ENCODE measurements at regions not wholly inside any gene's neighbourhood (a gene's known extent, or its start where the extent isn't known, plus 50 kb on each side); places are given as distances from the start of the nearest gene placed in this dataset.

DNA sequence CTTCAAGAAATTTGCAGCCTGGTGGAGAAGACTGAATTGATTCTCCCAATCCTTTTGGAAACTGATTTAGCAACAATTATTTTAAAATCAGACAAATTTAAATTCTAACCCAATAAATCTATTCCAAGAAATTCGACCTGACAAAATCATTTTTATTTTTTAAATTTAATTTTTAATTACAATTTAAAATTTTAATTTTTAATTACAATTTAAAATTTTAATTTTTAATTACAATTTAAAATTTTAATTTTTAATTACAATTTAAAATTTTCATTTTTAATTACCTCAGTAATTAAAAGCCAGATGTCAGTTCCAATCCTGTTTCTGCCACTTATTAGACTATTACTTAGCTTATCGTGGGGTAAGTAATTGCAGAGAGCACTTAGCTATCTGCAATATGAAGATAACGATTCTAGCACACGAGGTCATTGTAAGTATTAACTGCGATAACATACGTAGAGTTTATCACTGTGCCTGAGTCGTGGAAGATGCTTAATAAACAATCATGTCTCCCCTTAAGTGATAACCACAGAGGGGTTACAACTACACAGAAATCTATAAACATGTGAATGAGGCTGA, 346.4 kb upstream of the SLC24A2 start:
- Histone ChIP-seq H3K27me3 (no peaks in the 10 kb centered on the region), H3K36me3 (no peaks in the 10 kb centered on the region), H3K4me1 (no peaks in the 10 kb centered on the region), H3K9me3 (no peaks in the 10 kb centered on the region), H3K4me3 (no peak overlapping the region), H3K27ac (no peak overlapping the region)
- intact Hi-C loops (cut with DNase I; ENCODE audit: low total_unique reads) = no loop called here
- WGBS, 5 donors = 46 to 62% (median 50%) methylated on average over 7 of the region's 7 CpGs
- no peak for DNase-seq
- TF ChIP-seq EP300 (IDR thresholded peaks at IDR 0.05) (no peak), POLR2AphosphoS5 (IDR thresholded peaks at IDR 0.05) (no peak), POLR2A (IDR thresholded peaks at IDR 0.05) (no peak)
- TF ChIP-seq, protein P1, sequence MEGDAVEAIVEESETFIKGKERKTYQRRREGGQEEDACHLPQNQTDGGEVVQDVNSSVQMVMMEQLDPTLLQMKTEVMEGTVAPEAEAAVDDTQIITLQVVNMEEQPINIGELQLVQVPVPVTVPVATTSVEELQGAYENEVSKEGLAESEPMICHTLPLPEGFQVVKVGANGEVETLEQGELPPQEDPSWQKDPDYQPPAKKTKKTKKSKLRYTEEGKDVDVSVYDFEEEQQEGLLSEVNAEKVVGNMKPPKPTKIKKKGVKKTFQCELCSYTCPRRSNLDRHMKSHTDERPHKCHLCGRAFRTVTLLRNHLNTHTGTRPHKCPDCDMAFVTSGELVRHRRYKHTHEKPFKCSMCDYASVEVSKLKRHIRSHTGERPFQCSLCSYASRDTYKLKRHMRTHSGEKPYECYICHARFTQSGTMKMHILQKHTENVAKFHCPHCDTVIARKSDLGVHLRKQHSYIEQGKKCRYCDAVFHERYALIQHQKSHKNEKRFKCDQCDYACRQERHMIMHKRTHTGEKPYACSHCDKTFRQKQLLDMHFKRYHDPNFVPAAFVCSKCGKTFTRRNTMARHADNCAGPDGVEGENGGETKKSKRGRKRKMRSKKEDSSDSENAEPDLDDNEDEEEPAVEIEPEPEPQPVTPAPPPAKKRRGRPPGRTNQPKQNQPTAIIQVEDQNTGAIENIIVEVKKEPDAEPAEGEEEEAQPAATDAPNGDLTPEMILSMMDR (IDR thresholded peaks at IDR 0.05) = no peak

DNA sequence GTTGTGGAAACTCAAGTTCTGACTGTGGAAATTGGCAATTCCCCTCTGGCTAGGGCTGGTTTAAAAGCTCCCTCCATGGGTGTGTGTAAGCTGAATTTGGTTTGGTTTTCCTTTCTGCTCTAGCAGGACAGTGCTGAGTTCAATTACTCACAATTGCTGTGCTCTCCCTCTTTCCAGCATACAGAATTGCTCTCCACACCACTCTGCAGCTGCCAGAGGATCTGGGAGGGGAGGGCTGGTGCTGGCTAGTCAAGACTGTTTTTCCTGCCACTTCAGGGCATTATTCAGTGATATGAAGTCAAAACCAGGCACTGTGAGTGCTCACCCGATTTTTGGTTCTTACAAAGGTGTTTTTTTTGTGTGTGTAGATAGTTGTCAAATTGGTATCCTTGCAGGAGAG, 336.9 kb upstream of the SLC24A2 start:
- TF ChIP-seq, protein P1 (IDR thresholded peaks at IDR 0.05) = no peak
- TF ChIP-seq POLR2AphosphoS5 (IDR thresholded peaks at IDR 0.05) (no peak), POLR2A (IDR thresholded peaks at IDR 0.05) (no peak)
- DNase-seq = no peak
- H3K27ac ChIP-seq = no peak overlapping the region
- H3K9me3 ChIP-seq = no peaks in the 10 kb centered on the region
- 21 to 48% (median 43%) methylated on average over 1 of the region's 1 CpG for WGBS, 5 donors
- H3K4me3 ChIP-seq = no peak overlapping the region
- no peaks in the 10 kb centered on the region for H3K27me3 ChIP-seq
- intact Hi-C loops (cut with DNase I; ENCODE audit: low total_unique reads) = loop anchor here (5.0 kb wide), 1 partner anchor 92 kb away; no protein-coding TSS in a partner anchor
- H3K4me1 ChIP-seq = no peaks in the 10 kb centered on the region
- H3K36me3 ChIP-seq = no peaks in the 10 kb centered on the region

- Histone ChIP-seq H3K27ac (no peak overlapping the region), H3K4me3 (no peak overlapping the region), H3K4me1 (no peaks in the 10 kb centered on the region), H3K9me3 (peaks cover 0 to 10% (median 5%) of the 10 kb centered on the region in 4 donors), H3K36me3 (no peaks in the 10 kb centered on the region), H3K27me3 (no peaks in the 10 kb centered on the region)
- intact Hi-C loops (cut with DNase I; ENCODE audit: low total_unique reads) = no loop called here
- 77 to 94% (median 89%) methylated on average over 1 of the region's 1 CpG for WGBS, 5 donors
- no peak for DNase-seq
- no peak for TF ChIP-seq POLR2AphosphoS5 (IDR thresholded peaks at IDR 0.05)
- TF ChIP-seq, protein P1 (IDR thresholded peaks at IDR 0.05) = no peak
- TF ChIP-seq EP300 (IDR thresholded peaks at IDR 0.05) = no peak
- no peak for TF ChIP-seq POLR2A (IDR thresholded peaks at IDR 0.05)
Measured at GRCh38 chr9:20119566-20119965, 330.7 kb upstream of the SLC24A2 start.

DNA sequence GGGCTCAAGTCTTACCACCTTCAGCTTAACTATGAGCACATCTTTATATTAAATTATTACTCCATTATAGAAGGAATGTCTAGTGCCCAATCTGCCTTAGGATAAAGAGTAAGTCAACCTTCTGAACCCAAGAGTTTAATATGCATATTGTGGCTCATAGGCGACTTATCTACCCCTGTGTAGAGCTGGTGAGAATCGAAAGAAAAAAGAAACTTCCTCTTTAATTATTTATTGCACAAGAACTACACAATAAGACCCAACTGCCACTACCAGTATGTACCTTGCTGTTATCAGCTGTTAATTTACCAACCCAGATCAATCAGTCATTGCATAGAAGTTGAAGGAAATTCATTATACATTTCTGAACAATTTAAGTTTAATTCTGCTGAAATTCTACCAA, 329.1 kb upstream of the SLC24A2 start:
- TF ChIP-seq POLR2AphosphoS5 (IDR thresholded peaks at IDR 0.05) = no peak
- no peak for TF ChIP-seq POLR2A (IDR thresholded peaks at IDR 0.05)
- TF ChIP-seq, protein P1 (IDR thresholded peaks at IDR 0.05) = no peak
- TF ChIP-seq EP300 (IDR thresholded peaks at IDR 0.05) = no peak
- Histone ChIP-seq H3K27me3 (no peaks in the 10 kb centered on the region), H3K36me3 (no peaks in the 10 kb centered on the region), H3K9me3 (peaks cover 0 to 10% (median 6%) of the 10 kb centered on the region in 4 donors), H3K4me3 (no peak overlapping the region), H3K4me1 (no peaks in the 10 kb centered on the region), H3K27ac (no peak overlapping the region)
- intact Hi-C loops (cut with DNase I; ENCODE audit: low total_unique reads) = no loop called here
- 64 to 83% (median 69%) methylated on average over 2 of the region's 2 CpGs for WGBS, 5 donors
- DNase-seq = no peak

Data from stomach (tissue), 8 donors.